GM12874 (cell line): ENCODE measurements at regions not wholly inside any gene's neighbourhood (a gene's known extent, or its start where the extent isn't known, plus 50 kb on each side); places are given as distances from the start of the nearest gene placed in this dataset.

Experiments
- CTCF ChIP-seq: IDR thresholded peaks from 2 replicates; pipeline ENCODE4 v1.5.1; 2011; ENCODE audit warnings: low read depth, mild to moderate bottlenecking, control low read depth, low read length, moderate library complexity; ENCODE audit not compliant: insufficient read depth

GRCh38 chr2:186205254-186205911 lies 280.7 kb upstream of the ZC3H15 start:
- no peak for TF ChIP-seq CTCF

- TF ChIP-seq CTCF = no peak
Measured at GRCh38 chr2:186209532-186209931, 276.5 kb upstream of the ZC3H15 start.

- no peak for TF ChIP-seq CTCF
Measured at GRCh38 chr2:186220409-186220808, 265.7 kb upstream of the ZC3H15 start.

- TF ChIP-seq CTCF = no peak
Measured at GRCh38 chr2:186229265-186229664, 256.8 kb upstream of the ZC3H15 start.

GRCh38 chr2:186241874-186242273 lies 244.2 kb upstream of the ZC3H15 start:
- TF ChIP-seq CTCF = no peak

- no peak for TF ChIP-seq CTCF
Measured at GRCh38 chr2:186254759-186255158, 231.3 kb upstream of the ZC3H15 start.

- TF ChIP-seq CTCF = no peak
Measured at GRCh38 chr2:186255823-186256222, 230.2 kb upstream of the ZC3H15 start.
